CD14-positive monocyte (primary cell): ENCODE measurements at regions not wholly inside any gene's neighbourhood (a gene's known extent, or its start where the extent isn't known, plus 50 kb on each side); places are given as distances from the start of the nearest gene placed in this dataset.

Source experiments
- DNase-seq, 3 donors: peaks; one replicate each; pipeline ENCODE4 v3.0.0-alpha.2; 2011 to 2022
- H2AFZ ChIP-seq: 2 replicates; pipeline ENCODE4 v1.6.0; 2012; ENCODE audit warnings: mild to moderate bottlenecking, low read depth, low read length, inconsistent platforms; ENCODE audit not compliant: insufficient read depth, poor library complexity, severe bottlenecking
- H3K27ac ChIP-seq, 2 donors: 1 replicate in 1 of 2; 2 replicates in 1 of 2; pipeline ENCODE4 v1.5.1; 2012 to 2013; ENCODE audit warnings: low read length in 2 of 2, control low read depth in 1 of 2, inconsistent platforms in 1 of 2, low read depth in 1 of 2, mild to moderate bottlenecking in 1 of 2
- H3K27me3 ChIP-seq, 2 donors: one replicate each; pipeline versions ENCODE4 v1.6.0 to v1.6.1; 2011 to 2013; ENCODE audit warnings: low read length in 2 of 2; ENCODE audit not compliant: control insufficient read depth in 2 of 2, insufficient read depth in 2 of 2
- H3K36me3 ChIP-seq, 2 donors: replicated peaks in 1 of 2; 1 replicate in 1 of 2; 2 replicates in 1 of 2; pipeline versions ENCODE4 v1.5.1 to v1.6.1; 2012 to 2013; ENCODE audit warnings: low read length in 2 of 2, control low read depth in 1 of 2, inconsistent platforms in 1 of 2, mild to moderate bottlenecking in 1 of 2; ENCODE audit not compliant: insufficient read depth in 2 of 2, control insufficient read depth in 1 of 2
- H3K4me1 ChIP-seq, 2 donors: 1 replicate in 1 of 2; 2 replicates in 1 of 2; pipeline versions ENCODE4 v1.5.1 to v1.6.1; 2012 to 2013; ENCODE audit warnings: low read length in 2 of 2, control low read depth in 1 of 2, inconsistent platforms in 1 of 2, mild to moderate bottlenecking in 1 of 2, moderate library complexity in 1 of 2; ENCODE audit not compliant: insufficient read depth in 2 of 2, control insufficient read depth in 1 of 2
- H3K4me2 ChIP-seq: replicated peaks from 2 replicates; pipeline ENCODE3; 2012; ENCODE audit warnings: low read length, moderate library complexity, mild to moderate bottlenecking; ENCODE audit not compliant: poor library complexity, severe bottlenecking; ENCODE audit errors: extremely low read depth
- H3K4me3 ChIP-seq, 3 experiments: fragments of 200-600 bp in 1 of 3; sonication (generic) in 1 of 3; replicated peaks in 1 of 3; 1 replicate in 2 of 3; 2 replicates in 1 of 3; pipeline ENCODE4 v1.5.1; 2011 to 2013; ENCODE audit warnings: low read length in 3 of 3, mild to moderate bottlenecking in 3 of 3, control low read depth in 2 of 3, low read depth in 2 of 3, inconsistent platforms in 1 of 3, moderate library complexity in 1 of 3
- H3K79me2 ChIP-seq: 2 replicates; pipeline ENCODE4 v1.6.0; 2012; ENCODE audit warnings: mild to moderate bottlenecking, control low read depth, inconsistent platforms, low read length, moderate library complexity; ENCODE audit not compliant: insufficient read depth
- H3K9ac ChIP-seq: 2 replicates; pipeline ENCODE4 v1.6.0; 2017; ENCODE audit warnings: low read length, mild to moderate bottlenecking; ENCODE audit not compliant: insufficient read depth, poor library complexity, severe bottlenecking
- H3K9me3 ChIP-seq, 2 donors: replicated peaks in 1 of 2; 1 replicate in 1 of 2; 2 replicates in 1 of 2; pipeline versions ENCODE4 v1.5.1 to v1.6.1; 2012 to 2013; ENCODE audit warnings: low read length in 2 of 2, control low read depth in 1 of 2; ENCODE audit not compliant: control insufficient read depth in 1 of 2, insufficient read depth in 1 of 2
- H4K20me1 ChIP-seq: 2 replicates; pipeline ENCODE4 v1.6.0; 2012; ENCODE audit warnings: mild to moderate bottlenecking, low read length, control low read depth, moderate library complexity; ENCODE audit not compliant: insufficient read depth
- H3K27ac Mint-ChIP-seq, 7 donors: one replicate each; pipeline ENCODE4 v1.8.0; 2020; ENCODE audit warnings: mild to moderate bottlenecking in 7 of 7, mixed read lengths in 7 of 7, moderate library complexity in 6 of 7, inconsistent platforms in 2 of 7
- H3K27me3 Mint-ChIP-seq, 3 donors: one replicate each; pipeline ENCODE4 v1.8.0; 2021 to 2022; ENCODE audit warnings: low read depth in 3 of 3, mild to moderate bottlenecking in 3 of 3, mixed read lengths in 3 of 3, moderate library complexity in 3 of 3, inconsistent platforms in 1 of 3
- H3K36me3 Mint-ChIP-seq, 2 donors: one replicate each; pipeline ENCODE4 v1.8.0; 2020; ENCODE audit warnings: mixed read lengths in 2 of 2, inconsistent platforms in 1 of 2, mild to moderate bottlenecking in 1 of 2
- H3K4me1 Mint-ChIP-seq: one replicate; pipeline ENCODE4 v1.8.0; 2020; ENCODE audit warnings: mild to moderate bottlenecking, mixed read lengths
- H3K4me3 Mint-ChIP-seq, 2 donors: one replicate each; pipeline ENCODE4 v1.8.0; 2020; ENCODE audit warnings: mild to moderate bottlenecking in 2 of 2, mixed read lengths in 2 of 2, moderate library complexity in 1 of 2
- H3K9me3 Mint-ChIP-seq, 7 donors: one replicate each; pipeline ENCODE4 v1.8.0; 2020 to 2022; ENCODE audit warnings: mixed read lengths in 7 of 7, mild to moderate bottlenecking in 6 of 7, moderate library complexity in 6 of 7, inconsistent platforms in 2 of 7
- CTCF ChIP-seq: fragments of 200-600 bp; IDR thresholded peaks from one replicate; pipeline ENCODE4 v1.8.0; 2022; ENCODE audit warnings: antibody characterized with exemption, mild to moderate bottlenecking
- WGBS: methylation state at CpG from one replicate; pipeline ENCODE4 v1.1.5; 2013; ENCODE audit warnings: missing lambda C conversion rate; ENCODE audit not compliant: insufficient coverage; 5-methylcytosine and 5-hydroxymethylcytosine counted together
- intact Hi-C, 2 donors: fragments of 100-400 bp; cut with micrococcal nuclease; formaldehyde crosslinking; loops; one replicate each; pipeline versions ENCODE4 v1.15.0 to v1.15.1; 2023

GRCh38 chr6:40831381-40831780 lies 207.6 kb downstream of the UNC5CL start:
- Mint-ChIP-seq H3K4me1 (no peaks in the 10 kb centered on the region), H3K9me3 (no peaks in the 10 kb centered on the region), H3K27me3 (peaks cover 6 to 18% (median 18%) of the 10 kb centered on the region in 3 donors), H3K4me3 (no peak overlapping the region), H3K27ac (no peak overlapping the region), H3K36me3 (no peaks in the 10 kb centered on the region)
- H4K20me1 ChIP-seq: no peaks in the 10 kb centered on the region
- no peak for DNase-seq
- no peak overlapping the region for H3K27ac ChIP-seq
- H3K4me2 ChIP-seq: no peak overlapping the region
- no peaks in the 10 kb centered on the region for H3K79me2 ChIP-seq
- H3K36me3 ChIP-seq: no peaks in the 10 kb centered on the region
- H3K4me1 ChIP-seq: no peaks in the 10 kb centered on the region
- no peak overlapping the region for H2AFZ ChIP-seq
- intact Hi-C loops: no loop called here
- no peak for TF ChIP-seq CTCF
- H3K4me3 ChIP-seq: no peak overlapping the region
- no peak overlapping the region for H3K9ac ChIP-seq
- H3K27me3 ChIP-seq: peaks cover 4 to 8% of the 10 kb centered on the region in 2 donors
- WGBS: no CpG with 5 or more reads among the region's 3 CpGs
- no peaks in the 10 kb centered on the region for H3K9me3 ChIP-seq

- H3K4me2 ChIP-seq: no peak overlapping the region
- no peak overlapping the region for H3K27ac ChIP-seq
- H2AFZ ChIP-seq: no peak overlapping the region
- no peaks in the 10 kb centered on the region for H3K79me2 ChIP-seq
- no peak for DNase-seq
- Mint-ChIP-seq H3K9me3 (peaks cover 0 to 2% (median 0%) of the 10 kb centered on the region in 7 donors), H3K4me1 (no peaks in the 10 kb centered on the region), H3K27ac (no peak overlapping the region), H3K4me3 (no peak overlapping the region), H3K36me3 (no peaks in the 10 kb centered on the region), H3K27me3 (peaks cover 9 to 18% (median 11%) of the 10 kb centered on the region in 3 donors)
- H3K36me3 ChIP-seq: no peaks in the 10 kb centered on the region
- H3K4me3 ChIP-seq: no peak overlapping the region
- H3K9me3 ChIP-seq: no peaks in the 10 kb centered on the region
- no peak overlapping the region for H3K9ac ChIP-seq
- intact Hi-C loops: no loop called here
- WGBS: 80% methylated on average over 1 of the region's 2 CpGs
- H4K20me1 ChIP-seq: no peaks in the 10 kb centered on the region
- H3K4me1 ChIP-seq: no peaks in the 10 kb centered on the region
- H3K27me3 ChIP-seq: peaks cover 7 to 8% of the 10 kb centered on the region in 2 donors
- no peak for TF ChIP-seq CTCF
Measured at GRCh38 chr6:40825102-40825501, 213.9 kb downstream of the UNC5CL start.
